Stromal cell of bone marrow (primary cell): ENCODE measurements at regions not wholly inside any gene's neighbourhood (a gene's known extent, or its start where the extent isn't known, plus 50 kb on each side); places are given as distances from the start of the nearest gene placed in this dataset.

ENCODE experiments used
- DNase-seq: peaks from one replicate; pipeline ENCODE4 v3.0.0-alpha.2; 2012; ENCODE audit warnings: low read depth

GRCh38 chr2:41853427-41854191 is 194.2 kb upstream of the PKDCC start:
- no peak for DNase-seq

- DNase-seq: no peak
Measured at GRCh38 chr2:41854227-41854626, 193.6 kb upstream of the PKDCC start.

- DNase-seq: no peak
Measured at GRCh38 chr2:41856946-41857345, 190.9 kb upstream of the PKDCC start.

GRCh38 chr2:41859615-41860514 is 188.0 kb upstream of the PKDCC start:
- peak; percentile 34 for DNase-seq

GRCh38 chr2:41863062-41863461 is 184.8 kb upstream of the PKDCC start:
- no peak for DNase-seq

- no peak for DNase-seq
Measured at GRCh38 chr2:41865263-41865662, 182.6 kb upstream of the PKDCC start.

GRCh38 chr2:41867553-41867952 is 180.3 kb upstream of the PKDCC start:
- no peak for DNase-seq

- DNase-seq: no peak
Measured at GRCh38 chr2:41869542-41870264, 178.1 kb upstream of the PKDCC start.

- no peak for DNase-seq
Measured at GRCh38 chr2:41870265-41870585, 177.6 kb upstream of the PKDCC start.

GRCh38 chr2:41871080-41871479 is 176.7 kb upstream of the PKDCC start:
- DNase-seq: no peak

- DNase-seq: no peak
Measured at GRCh38 chr2:41872646-41873045, 175.2 kb upstream of the PKDCC start.

- DNase-seq: no peak
Measured at GRCh38 chr2:41873102-41874031, 174.5 kb upstream of the PKDCC start.

GRCh38 chr2:41877114-41877678 is 170.6 kb upstream of the PKDCC start:
- no peak for DNase-seq

- no peak for DNase-seq
Measured at GRCh38 chr2:41878056-41878455, 169.8 kb upstream of the PKDCC start.

- no peak for DNase-seq
Measured at GRCh38 chr2:41878716-41879234, 169.0 kb upstream of the PKDCC start.

GRCh38 chr2:41879235-41879916 is 168.4 kb upstream of the PKDCC start:
- DNase-seq: no peak

- DNase-seq: no peak
Measured at GRCh38 chr2:41880561-41881243, 167.1 kb upstream of the PKDCC start.

GRCh38 chr2:41881249-41881648 is 166.6 kb upstream of the PKDCC start:
- DNase-seq: no peak

- no peak for DNase-seq
Measured at GRCh38 chr2:41884718-41885117, 163.1 kb upstream of the PKDCC start.

- no peak for DNase-seq
Measured at GRCh38 chr2:41886145-41886664, 161.6 kb upstream of the PKDCC start.
